ENCODE measurements at regions not wholly inside any gene's neighbourhood (a gene's known extent, or its start where the extent isn't known, plus 50 kb on each side); places are given as distances from the start of the nearest gene placed in this dataset.

GRCh38 chr10:113402602-113403001 lies 150.3 kb upstream of the HABP2 start:
- TF ChIP-seq EZH2phosphoT487 (IDR thresholded peaks at IDR 0.05; ENCODE audit: borderline replicate concordance, low read depth, low read length), result no peak
- no peak for TF ChIP-seq CTCF (conservative IDR thresholded peaks at IDR 0.05; ENCODE audit: low read length)
